GM21619 (cell line): ENCODE measurements at regions not wholly inside any gene's neighbourhood (a gene's known extent, or its start where the extent isn't known, plus 50 kb on each side); places are given as distances from the start of the nearest gene placed in this dataset.
A peak's percentile ranks its signal among the peaks of the same experiment; 100 is the strongest.

Experiments used
- ATAC-seq: cut with Tn5 transposase; IDR thresholded peaks from one replicate; pipeline ENCODE4 v1.9.1; 2021; ENCODE audit not compliant: unreplicated experiment

- ATAC-seq: no peak
Observed at GRCh38 chr1:209429611-209430010, 153.9 kb upstream of the CAMK1G start.

- ATAC-seq: no peak
Observed at GRCh38 chr1:209430107-209430506, 153.4 kb upstream of the CAMK1G start.

- no peak for ATAC-seq
Observed at GRCh38 chr1:209430821-209431259, 152.7 kb upstream of the CAMK1G start.

- ATAC-seq: no peak
Observed at GRCh38 chr1:209431402-209431801, 152.1 kb upstream of the CAMK1G start.

- ATAC-seq: no peak
Observed at GRCh38 chr1:209431813-209432442, 151.6 kb upstream of the CAMK1G start.

GRCh38 chr1:209432443-209432825 lies 151.1 kb upstream of the CAMK1G start:
- ATAC-seq: no peak

GRCh38 chr1:209433649-209434031 lies 149.9 kb upstream of the CAMK1G start:
- no peak for ATAC-seq

GRCh38 chr1:209434066-209434465 lies 149.4 kb upstream of the CAMK1G start:
- ATAC-seq: no peak

- ATAC-seq: no peak
Observed at GRCh38 chr1:209434631-209435217, 148.8 kb upstream of the CAMK1G start.

- peak; percentile 92 for ATAC-seq
Observed at GRCh38 chr1:209435654-209436566, 147.6 kb upstream of the CAMK1G start.

GRCh38 chr1:209439828-209440227 lies 143.7 kb upstream of the CAMK1G start:
- no peak for ATAC-seq

- ATAC-seq: no peak
Observed at GRCh38 chr1:209443361-209443931, 140.1 kb upstream of the CAMK1G start.

- no peak for ATAC-seq
Observed at GRCh38 chr1:209443975-209444651, 139.4 kb upstream of the CAMK1G start.

- ATAC-seq: no peak
Observed at GRCh38 chr1:209444961-209445360, 138.6 kb upstream of the CAMK1G start.

- ATAC-seq: no peak
Observed at GRCh38 chr1:209445576-209445975, 137.9 kb upstream of the CAMK1G start.

- no peak for ATAC-seq
Observed at GRCh38 chr1:209446356-209446755, 137.2 kb upstream of the CAMK1G start.

GRCh38 chr1:209454340-209454994 lies 129.0 kb upstream of the CAMK1G start:
- ATAC-seq: no peak

GRCh38 chr1:209455145-209455544 lies 128.4 kb upstream of the CAMK1G start:
- no peak for ATAC-seq

GRCh38 chr1:209455661-209456358 lies 127.7 kb upstream of the CAMK1G start:
- ATAC-seq: no peak

- no peak for ATAC-seq
Observed at GRCh38 chr1:209456878-209457277, 126.6 kb upstream of the CAMK1G start.
